Activated CD4-positive, alpha-beta T cell treated with anti-CD3 and anti-CD28 coated beads, Interleukin-2, amount 10 ng/mL, durations not matched to agents 7 days and 5 days (primary cell): ENCODE measurements at regions not wholly inside any gene's neighbourhood (a gene's known extent, or its start where the extent isn't known, plus 50 kb on each side); places are given as distances from the start of the nearest gene placed in this dataset.

Source experiments
- CTCF ChIA-PET: fragments of 350-600 bp; sonication (Branson Sonifier 250); formaldehyde crosslinking; loops from one replicate; lab custom pipeline; 2021; ENCODE audit warnings: antibody characterized with exemption; lab: Charles Lee
- POLR2A ChIA-PET: fragments of 350-600 bp; sonication (Branson Sonifier 250); formaldehyde crosslinking; loops from one replicate; lab custom pipeline; 2021; ENCODE audit warnings: antibody characterized with exemption; lab: Charles Lee
- DNase-seq: peaks from one replicate; pipeline ENCODE4 v3.0.0-alpha.2; 2020
- H3K27ac Mint-ChIP-seq: one replicate; pipeline ENCODE4 v1.8.0; 2021; ENCODE audit warnings: mild to moderate bottlenecking, moderate library complexity, mixed read lengths
- H3K27me3 Mint-ChIP-seq: one replicate; pipeline ENCODE4 v1.8.0; 2021; ENCODE audit warnings: mixed read lengths
- H3K36me3 Mint-ChIP-seq: one replicate; pipeline ENCODE4 v1.8.0; 2021; ENCODE audit warnings: low read depth, mixed read lengths
- H3K4me1 Mint-ChIP-seq: one replicate; pipeline ENCODE4 v1.8.0; 2021; ENCODE audit warnings: mixed read lengths
- H3K4me3 Mint-ChIP-seq: one replicate; pipeline ENCODE4 v1.8.0; 2021; ENCODE audit warnings: mild to moderate bottlenecking, moderate library complexity, mixed read lengths
- H3K9me3 Mint-ChIP-seq: one replicate; pipeline ENCODE4 v1.8.0; 2021; ENCODE audit warnings: mixed read lengths

GRCh38 chr14:65860956-65861611 is 448.6 kb downstream of the FUT8 start:
- Mint-ChIP-seq H3K27ac (peak overlapping the region; percentile 84), H3K4me1 (peaks cover 64% of the 10 kb centered on the region), H3K36me3 (peaks cover 54% of the 10 kb centered on the region), H3K27me3 (no peaks in the 10 kb centered on the region), H3K9me3 (peaks cover 16% of the 10 kb centered on the region), H3K4me3 (peak overlapping the region; percentile 8)
- POLR2A ChIA-PET: interaction anchor here (0.6 to 0.7 kb wide), 2 partner anchors 9 to 90 kb away, joined by 3 to 4 read pairs; no protein-coding TSS in a partner anchor
- peak; percentile 77 for DNase-seq
- CTCF ChIA-PET: interaction anchor here (0.9 to 2.0 kb wide), 3 partner anchors 12 to 18 kb away, joined by 4 to 8 read pairs (median 5); no protein-coding TSS in a partner anchor

GRCh38 chr14:65864549-65864948 is 452.0 kb downstream of the FUT8 start:
- Mint-ChIP-seq H3K27me3 (no peaks in the 10 kb centered on the region), H3K9me3 (peaks cover 6% of the 10 kb centered on the region), H3K27ac (peak overlapping the region; percentile 78)

DNA sequence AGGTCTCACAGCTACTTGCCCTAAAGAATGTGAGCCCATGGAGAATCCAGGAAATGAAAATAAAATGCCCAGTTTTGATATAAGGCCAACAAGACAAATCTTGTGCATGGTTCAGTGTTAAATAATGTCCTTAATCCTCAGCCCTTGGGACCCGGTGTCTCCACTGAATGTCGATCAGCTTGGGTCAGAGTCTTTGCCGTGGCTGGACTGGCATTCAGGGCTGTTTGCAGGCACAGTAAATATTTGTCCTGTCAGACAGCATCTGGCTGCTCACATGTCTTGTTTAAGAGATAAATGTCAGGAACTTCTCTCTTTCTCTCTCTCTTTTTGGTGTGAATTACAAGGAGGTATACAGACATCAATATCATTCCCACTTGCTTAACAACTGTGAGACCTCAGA is 452.5 kb downstream of the FUT8 start:
- peaks cover 35% of the 10 kb centered on the region for H3K36me3 Mint-ChIP-seq
- H3K9me3 Mint-ChIP-seq: peaks cover 6% of the 10 kb centered on the region
- peak overlapping the region; percentile 78 for H3K27ac Mint-ChIP-seq
- H3K4me1 Mint-ChIP-seq: peaks cover 62% of the 10 kb centered on the region
- ChIA-PET CTCF (interaction anchor here (1.2 to 1.4 kb wide), 4 partner anchors 8 to 24 kb away, joined by 3 to 4 read pairs (median 4); no protein-coding TSS in a partner anchor), POLR2A (interaction anchor here (1.3 kb wide), 1 partner anchor 63 kb away, joined by 4 read pairs; no protein-coding TSS in a partner anchor)
- no peaks in the 10 kb centered on the region for H3K27me3 Mint-ChIP-seq
- no peak for DNase-seq
- no peak overlapping the region for H3K4me3 Mint-ChIP-seq

More at GRCh38 chr14:65864549-65864948, 452.0 kb downstream of the FUT8 start:
- CTCF ChIA-PET: interaction anchor here (1.2 to 1.4 kb wide), 4 partner anchors 8 to 25 kb away, joined by 3 to 4 read pairs (median 4); no protein-coding TSS in a partner anchor
- POLR2A ChIA-PET: interaction anchor here (1.3 kb wide), 1 partner anchor 63 kb away, joined by 4 read pairs; no protein-coding TSS in a partner anchor
- H3K4me3 Mint-ChIP-seq: no peak overlapping the region
- DNase-seq: no peak
- peaks cover 62% of the 10 kb centered on the region for H3K4me1 Mint-ChIP-seq
- H3K36me3 Mint-ChIP-seq: peaks cover 37% of the 10 kb centered on the region

- Mint-ChIP-seq H3K9me3 (peaks cover 2% of the 10 kb centered on the region), H3K4me3 (no peak overlapping the region), H3K36me3 (peaks cover 23% of the 10 kb centered on the region), H3K27ac (no peak overlapping the region), H3K27me3 (no peaks in the 10 kb centered on the region), H3K4me1 (peaks cover 54% of the 10 kb centered on the region)
- CTCF ChIA-PET: interaction anchor here (1.0 to 3.8 kb wide), 3 partner anchors 9 to 61 kb away, joined by 3 to 22 read pairs (median 8); no protein-coding TSS in a partner anchor
- DNase-seq: no peak
- POLR2A ChIA-PET: no interaction called here
Observed at GRCh38 chr14:65866448-65866847, 453.9 kb downstream of the FUT8 start.

DNA sequence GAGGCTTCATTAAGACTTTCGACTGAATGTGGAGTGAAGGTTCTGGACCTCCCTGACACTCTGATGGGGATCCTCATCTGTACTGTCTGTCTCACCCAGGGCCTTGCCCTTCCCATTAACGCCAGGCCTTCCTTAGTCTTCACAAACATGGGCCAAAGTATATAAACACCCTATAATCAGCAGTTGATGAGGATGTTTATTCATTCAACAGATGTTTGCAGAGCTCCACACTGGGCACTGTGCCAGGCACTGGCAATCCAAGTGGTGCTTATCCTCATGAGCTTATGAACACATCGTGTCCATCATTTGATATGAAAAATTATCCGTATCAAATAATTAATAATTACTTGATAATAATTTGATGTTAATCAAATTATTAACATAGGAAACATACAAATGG is 454.4 kb downstream of the FUT8 start:
- Mint-ChIP-seq H3K27ac (no peak overlapping the region), H3K36me3 (peaks cover 20% of the 10 kb centered on the region), H3K27me3 (no peaks in the 10 kb centered on the region), H3K9me3 (peaks cover 2% of the 10 kb centered on the region), H3K4me3 (no peak overlapping the region), H3K4me1 (peaks cover 50% of the 10 kb centered on the region)
- POLR2A ChIA-PET: no interaction called here
- DNase-seq: no peak
- CTCF ChIA-PET: interaction anchor here (1.0 to 3.8 kb wide), 3 partner anchors 9 to 61 kb away, joined by 3 to 22 read pairs (median 8); no protein-coding TSS in a partner anchor

DNA sequence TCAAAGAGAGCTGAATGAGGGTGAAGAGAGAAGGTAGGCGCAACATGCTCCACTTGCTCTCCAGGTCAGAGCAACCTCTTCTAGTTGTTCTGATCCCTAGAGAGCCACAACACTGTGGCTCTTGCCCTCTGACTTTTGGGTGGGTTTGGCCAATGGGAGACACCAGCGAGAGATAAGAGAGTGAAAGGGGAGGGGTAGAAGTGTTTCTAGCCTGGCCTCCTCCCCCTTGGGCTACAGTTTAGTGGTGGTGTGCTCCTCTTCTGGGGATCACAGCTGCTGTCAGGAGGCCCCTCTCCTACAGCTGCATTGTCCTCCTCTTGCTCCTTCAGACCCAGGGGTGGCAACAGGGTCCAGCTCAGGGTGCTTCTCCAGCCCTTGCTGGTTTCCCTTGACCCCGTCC is 454.8 kb downstream of the FUT8 start:
- no peak overlapping the region for H3K27ac Mint-ChIP-seq
- H3K9me3 Mint-ChIP-seq: peaks cover under 1% of the 10 kb centered on the region
- ChIA-PET CTCF (interaction anchor here (1.0 to 3.8 kb wide), 4 partner anchors 8 to 94 kb away, joined by 3 to 22 read pairs (median 6); no protein-coding TSS in a partner anchor), POLR2A (no interaction called here)
- H3K4me1 Mint-ChIP-seq: peaks cover 45% of the 10 kb centered on the region
- no peak for DNase-seq
- peaks cover 16% of the 10 kb centered on the region for H3K36me3 Mint-ChIP-seq
- H3K4me3 Mint-ChIP-seq: no peak overlapping the region
- H3K27me3 Mint-ChIP-seq: no peaks in the 10 kb centered on the region

DNA sequence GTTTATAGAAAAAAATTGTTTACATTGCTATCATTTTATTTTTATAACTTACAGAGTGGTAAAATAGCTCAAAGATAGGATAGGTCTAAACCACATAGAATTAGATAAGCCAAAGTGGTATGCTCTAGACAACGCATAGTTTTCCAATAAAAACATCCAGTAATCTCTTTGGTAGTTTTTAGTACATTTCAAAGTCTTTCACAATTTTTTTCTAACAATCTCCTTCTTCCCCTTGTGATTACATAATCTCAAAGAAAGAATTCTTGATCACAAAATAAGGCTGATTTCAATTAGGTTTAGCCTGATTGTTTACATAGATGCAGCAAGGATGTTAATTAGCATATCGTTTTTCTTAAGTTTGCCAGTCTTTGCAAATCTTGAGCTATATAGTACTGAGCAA is 460.0 kb downstream of the FUT8 start:
- H3K27me3 Mint-ChIP-seq: no peaks in the 10 kb centered on the region
- no peak for DNase-seq
- H3K9me3 Mint-ChIP-seq: peaks cover 2% of the 10 kb centered on the region
- no peak overlapping the region for H3K4me3 Mint-ChIP-seq
- H3K27ac Mint-ChIP-seq: no peak overlapping the region
- peaks cover 6% of the 10 kb centered on the region for H3K4me1 Mint-ChIP-seq
- POLR2A ChIA-PET: no interaction called here
- CTCF ChIA-PET: interaction anchor here (1.2 kb wide), 1 partner anchor 8 kb away, joined by 3 read pairs; no protein-coding TSS in a partner anchor
- H3K36me3 Mint-ChIP-seq: no peaks in the 10 kb centered on the region

DNA sequence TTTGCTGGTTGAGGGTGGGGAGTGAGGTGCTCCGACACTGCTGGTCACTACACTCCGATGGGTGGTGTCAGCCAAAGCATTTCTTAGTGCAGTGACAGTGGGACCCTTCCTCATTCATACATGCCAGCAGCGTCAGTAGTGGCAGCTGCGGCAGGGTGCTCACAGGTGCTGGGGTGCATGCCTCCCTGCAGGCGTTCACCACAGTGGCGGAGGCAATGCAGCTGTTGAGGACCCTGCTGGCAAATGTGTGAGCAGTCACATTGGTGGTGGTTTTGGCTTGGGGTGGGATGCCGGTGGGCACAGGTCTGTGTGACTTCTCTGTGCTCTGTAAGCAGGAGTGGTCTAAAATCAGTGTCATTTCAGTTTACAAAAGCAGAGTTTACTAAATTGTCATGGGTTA is 464.6 kb downstream of the FUT8 start:
- Mint-ChIP-seq H3K4me1 (peaks cover 3% of the 10 kb centered on the region), H3K9me3 (peaks cover 14% of the 10 kb centered on the region), H3K36me3 (peaks cover 30% of the 10 kb centered on the region), H3K27ac (no peak overlapping the region), H3K4me3 (no peak overlapping the region), H3K27me3 (no peaks in the 10 kb centered on the region)
- ChIA-PET CTCF (interaction anchor here (0.7 to 3.4 kb wide), 6 partner anchors 9 to 63 kb away, joined by 3 to 22 read pairs (median 4); no protein-coding TSS in a partner anchor), POLR2A (interaction anchor here (0.7 kb wide), 1 partner anchor 189 kb away, joined by 4 read pairs; no protein-coding TSS in a partner anchor)
- DNase-seq: no peak

- Mint-ChIP-seq H3K9me3 (peaks cover 16% of the 10 kb centered on the region), H3K27ac (no peak overlapping the region), H3K27me3 (no peaks in the 10 kb centered on the region), H3K36me3 (peaks cover 33% of the 10 kb centered on the region), H3K4me3 (no peak overlapping the region), H3K4me1 (peaks cover 3% of the 10 kb centered on the region)
- CTCF ChIA-PET: interaction anchor here (0.7 to 3.4 kb wide), 5 partner anchors 9 to 62 kb away, joined by 3 to 22 read pairs (median 4); no protein-coding TSS in a partner anchor
- DNase-seq: no peak
- POLR2A ChIA-PET: interaction anchor here (0.7 kb wide), 1 partner anchor 190 kb away, joined by 4 read pairs; no protein-coding TSS in a partner anchor
Observed at GRCh38 chr14:65877624-65878023, 465.1 kb downstream of the FUT8 start.

- Mint-ChIP-seq H3K9me3 (peaks cover 21% of the 10 kb centered on the region), H3K27ac (no peak overlapping the region), H3K36me3 (peaks cover 40% of the 10 kb centered on the region), H3K4me1 (peaks cover 3% of the 10 kb centered on the region), H3K27me3 (no peaks in the 10 kb centered on the region), H3K4me3 (no peak overlapping the region)
- ChIA-PET CTCF (interaction anchor here (1.2 to 3.4 kb wide), 5 partner anchors 10 to 54 kb away, joined by 3 to 22 read pairs (median 5); no protein-coding TSS in a partner anchor), POLR2A (no interaction called here)
- DNase-seq: no peak
Observed at GRCh38 chr14:65878586-65878985, 466.1 kb downstream of the FUT8 start.

DNA sequence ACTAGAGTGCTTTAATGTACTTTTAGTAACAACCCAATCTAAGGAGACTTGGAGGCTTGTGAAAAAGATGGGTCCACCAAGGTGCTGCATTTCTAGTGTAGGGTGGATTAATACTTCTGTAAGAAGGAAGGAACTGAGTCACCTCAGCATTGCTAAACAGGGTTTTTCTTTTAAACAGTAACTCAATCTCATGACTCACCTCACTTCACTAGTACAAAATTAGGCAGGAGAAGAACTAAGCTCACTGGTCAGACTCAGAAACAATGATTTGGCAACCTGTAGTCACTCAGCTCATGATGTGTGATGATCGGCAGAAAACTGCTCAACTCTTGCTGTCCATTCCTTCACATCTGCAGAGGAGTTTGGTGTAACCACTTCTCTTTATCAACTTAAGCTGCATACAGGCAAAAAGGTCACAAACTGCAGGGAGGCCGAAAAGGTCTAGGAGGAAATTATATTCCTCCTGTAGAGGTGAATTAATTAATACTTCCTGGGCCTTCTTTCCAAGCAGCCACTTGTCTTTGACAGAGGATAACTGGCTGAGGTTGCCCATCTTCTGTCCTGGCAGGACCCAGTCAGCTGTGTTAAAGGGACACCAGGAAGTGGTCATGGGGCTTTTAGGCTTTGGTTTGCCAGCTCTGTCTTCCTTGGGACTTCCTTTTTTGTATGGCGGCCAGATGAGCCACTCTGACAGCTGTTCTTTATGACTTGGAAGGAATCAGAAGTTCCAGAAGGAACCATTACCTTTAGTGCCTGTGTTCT is 466.9 kb downstream of the FUT8 start:
- Mint-ChIP-seq H3K27ac (peak overlapping the region; percentile 83), H3K27me3 (no peaks in the 10 kb centered on the region), H3K4me3 (no peak overlapping the region), H3K4me1 (peaks cover 3% of the 10 kb centered on the region), H3K9me3 (peaks cover 26% of the 10 kb centered on the region), H3K36me3 (peaks cover 42% of the 10 kb centered on the region)
- POLR2A ChIA-PET: interaction anchor here (0.8 kb wide), 1 partner anchor 28 kb away, joined by 3 read pairs; no protein-coding TSS in a partner anchor
- CTCF ChIA-PET: interaction anchor here (0.6 to 3.4 kb wide), 9 partner anchors 11 to 81 kb away, joined by 3 to 22 read pairs (median 4); no protein-coding TSS in a partner anchor
- DNase-seq: no peak

DNA sequence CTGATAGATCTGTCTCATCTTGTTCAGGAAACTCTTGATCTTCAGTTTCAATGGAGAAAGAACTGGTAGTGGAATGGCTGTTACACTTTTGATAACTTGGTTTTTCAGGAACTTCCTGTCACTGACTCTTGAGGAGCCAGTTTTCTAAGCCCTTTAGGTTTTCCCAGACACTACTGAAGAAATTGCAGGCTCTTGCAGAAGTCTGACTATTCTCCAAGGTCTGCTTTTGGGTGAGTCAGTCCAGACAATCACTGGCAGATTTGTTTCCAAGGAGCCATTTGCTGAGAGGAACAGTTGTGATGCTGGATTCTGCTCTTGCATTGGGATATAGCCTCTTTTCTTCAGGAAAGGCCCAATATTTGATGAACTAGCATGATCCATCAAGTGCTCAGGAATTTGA is 468.0 kb downstream of the FUT8 start:
- ChIA-PET POLR2A (no interaction called here), CTCF (interaction anchor here (1.1 to 3.4 kb wide), 5 partner anchors 12 to 80 kb away, joined by 3 to 22 read pairs (median 3); no protein-coding TSS in a partner anchor)
- Mint-ChIP-seq H3K4me3 (no peak overlapping the region), H3K27ac (peak overlapping the region; percentile 83), H3K9me3 (peaks cover 26% of the 10 kb centered on the region), H3K27me3 (no peaks in the 10 kb centered on the region), H3K36me3 (peaks cover 42% of the 10 kb centered on the region), H3K4me1 (peaks cover 3% of the 10 kb centered on the region)
- no peak for DNase-seq
